GM18909 (cell line): ENCODE measurements at regions not wholly inside any gene's neighbourhood (a gene's known extent, or its start where the extent isn't known, plus 50 kb on each side); places are given as distances from the start of the nearest gene placed in this dataset.
"Not testable (repeated sequence)": the region's sequence is repeated elsewhere in the genome, so short reads cannot be mapped to it uniquely, and the experiment has no call there.

ENCODE experiments used
- ATAC-seq: cut with Tn5 transposase; IDR thresholded peaks from one replicate; pipeline ENCODE4 v1.9.1; 2021; ENCODE audit warnings: mild to moderate bottlenecking; ENCODE audit not compliant: unreplicated experiment, poor library complexity

- no peak for ATAC-seq
These were observed 98.4 kb upstream of the C9orf72 start for GRCh38 chr9:27671636-27672035.

- no peak for ATAC-seq
These were observed 99.4 kb upstream of the C9orf72 start for GRCh38 chr9:27672718-27673117.

- no peak for ATAC-seq
These were observed 100.4 kb upstream of the C9orf72 start for GRCh38 chr9:27673641-27674040.

GRCh38 chr9:27675354-27675753, 102.1 kb upstream of the C9orf72 start:
- no peak for ATAC-seq

GRCh38 chr9:27676827-27677226, 103.5 kb upstream of the C9orf72 start:
- no peak for ATAC-seq

- ATAC-seq: no peak
These were observed 106.1 kb upstream of the C9orf72 start for GRCh38 chr9:27679338-27679737.

GRCh38 chr9:27683181-27683580, 109.9 kb upstream of the C9orf72 start:
- ATAC-seq: no peak

- ATAC-seq: no peak
These were observed 115.7 kb upstream of the C9orf72 start for GRCh38 chr9:27688954-27689353.

GRCh38 chr9:27690816-27691215, 117.5 kb upstream of the C9orf72 start:
- not testable (repeated sequence) for ATAC-seq

GRCh38 chr9:27699621-27700020, 126.3 kb upstream of the C9orf72 start:
- ATAC-seq: no peak

GRCh38 chr9:27701016-27701415, 127.7 kb upstream of the C9orf72 start:
- ATAC-seq: no peak

GRCh38 chr9:27701587-27701986, 128.3 kb upstream of the C9orf72 start:
- ATAC-seq: no peak

GRCh38 chr9:27703216-27703980, 130.1 kb upstream of the C9orf72 start:
- no peak for ATAC-seq

- ATAC-seq: no peak
These were observed 138.0 kb upstream of the C9orf72 start for GRCh38 chr9:27711241-27711640.

- ATAC-seq: no peak
These were observed 139.5 kb upstream of the C9orf72 start for GRCh38 chr9:27712806-27713205.

GRCh38 chr9:27714388-27714787, 141.1 kb upstream of the C9orf72 start:
- ATAC-seq: no peak

- no peak for ATAC-seq
These were observed 142.4 kb upstream of the C9orf72 start for GRCh38 chr9:27715651-27716050.

- no peak for ATAC-seq
These were observed 144.7 kb upstream of the C9orf72 start for GRCh38 chr9:27717991-27718390.

- ATAC-seq: no peak
These were observed 146.4 kb upstream of the C9orf72 start for GRCh38 chr9:27719711-27720110.

- no peak for ATAC-seq
These were observed 149.6 kb upstream of the C9orf72 start for GRCh38 chr9:27722866-27723265.

- ATAC-seq: peak; percentile 90
These were observed 153.2 kb upstream of the C9orf72 start for GRCh38 chr9:27726244-27727081.

GRCh38 chr9:27732494-27732893, 159.2 kb upstream of the C9orf72 start:
- no peak for ATAC-seq
